NCI-H1930 (cell line): ENCODE measurements at regions not wholly inside any gene's neighbourhood (a gene's known extent, or its start where the extent isn't known, plus 50 kb on each side); places are given as distances from the start of the nearest gene placed in this dataset.
"Not testable (repeated sequence)": the region's sequence is repeated elsewhere in the genome, so short reads cannot be mapped to it uniquely, and the experiment has no call there.

Experiments
- DNase-seq, 2 experiments: peaks; one replicate each; lab custom pipeline; 2025; lab: John Stamatoyannopoulos, UW

DNA sequence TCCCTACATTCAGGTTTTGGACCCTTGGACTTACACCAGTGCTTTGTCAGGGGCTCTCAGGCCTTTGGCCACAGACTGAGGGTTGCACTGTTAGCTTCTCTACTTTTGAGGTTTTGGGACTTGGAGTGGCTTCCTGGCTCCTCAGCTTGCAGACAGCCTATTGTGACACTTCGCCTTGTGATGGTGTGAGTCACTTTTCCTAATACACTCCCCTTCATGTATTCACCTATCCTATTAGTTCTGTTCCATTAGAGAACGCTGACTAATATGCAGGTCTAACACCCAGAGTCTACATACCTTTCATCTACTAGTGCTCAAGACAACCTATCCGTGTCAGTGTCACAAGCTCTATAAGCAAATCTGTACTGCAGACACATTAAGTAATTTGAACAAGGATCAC, 605.3 kb downstream of the KCNT2 start:
- no peak for DNase-seq

GRCh38 chr1:196002296-196002695, 605.9 kb downstream of the KCNT2 start:
- DNase-seq: not testable (repeated sequence)

DNA sequence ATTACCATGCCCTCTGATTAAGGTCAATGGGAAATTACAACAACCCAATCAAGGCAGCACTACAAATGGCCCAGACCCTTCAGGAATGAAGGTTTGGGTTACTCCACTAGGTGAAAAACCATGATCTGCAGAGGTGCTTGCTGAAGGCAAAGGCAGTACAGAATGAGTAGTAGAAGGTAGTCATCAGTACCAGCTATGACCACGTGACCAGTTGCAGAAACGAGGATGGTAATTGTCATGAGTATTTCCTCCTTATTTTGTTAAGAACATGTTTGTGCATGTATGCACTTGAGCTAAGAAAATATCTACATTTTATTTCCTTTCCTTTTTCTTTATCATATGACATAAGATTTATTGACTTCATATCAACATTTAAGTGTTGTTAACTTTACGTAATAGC, 607.1 kb downstream of the KCNT2 start:
- DNase-seq: no peak

DNA sequence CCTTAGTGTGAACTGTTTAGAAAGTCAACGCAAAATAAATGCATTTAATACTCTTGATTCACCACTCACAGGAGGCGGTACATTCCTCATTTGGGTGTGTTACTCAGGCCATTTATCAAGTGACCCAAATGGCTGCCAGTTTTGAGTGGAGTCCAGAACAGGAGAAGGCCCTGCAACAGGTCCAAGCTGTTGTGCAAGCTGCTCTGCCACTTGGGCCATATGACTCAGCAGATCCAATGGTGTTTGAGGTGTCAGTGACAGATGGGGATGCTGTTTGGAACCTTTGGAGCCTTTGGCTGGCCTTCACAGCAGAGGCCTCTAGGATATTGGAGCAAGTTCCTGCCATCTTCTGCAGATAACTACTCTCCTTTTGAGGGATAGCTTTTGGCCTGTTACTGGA, 609.2 kb downstream of the KCNT2 start:
- DNase-seq: no peak

DNA sequence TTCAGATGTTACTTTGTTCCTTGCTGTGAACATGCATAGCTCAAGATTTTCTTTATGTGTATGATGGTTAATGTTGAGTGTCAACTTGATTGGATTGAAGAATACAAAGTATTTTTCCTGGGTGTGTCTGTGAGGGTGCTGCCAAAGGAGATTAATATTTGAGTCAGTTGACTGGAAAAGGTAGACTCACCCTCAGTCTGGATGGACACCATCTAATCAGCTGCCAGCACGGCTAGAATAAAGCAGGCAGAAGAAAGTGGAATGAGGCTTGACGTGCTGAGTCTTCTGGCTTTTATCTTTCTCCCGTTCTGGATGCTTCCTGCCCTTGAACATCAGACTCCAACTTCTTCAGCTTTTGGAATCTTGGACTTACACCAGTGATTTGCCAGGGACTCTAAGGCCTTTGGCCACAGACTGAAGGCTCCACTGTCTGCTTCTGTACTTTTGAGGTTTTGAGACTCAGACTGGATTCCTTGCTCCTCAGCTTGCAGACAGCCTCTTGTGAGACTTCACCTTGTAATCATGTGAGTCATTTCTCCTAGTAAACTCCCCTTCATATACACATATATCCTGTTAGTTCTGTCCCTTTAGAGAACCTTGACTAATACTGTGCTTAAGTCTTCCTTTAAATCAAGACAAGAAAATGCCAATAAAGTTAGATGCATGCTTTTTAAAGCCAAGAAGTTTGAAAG, 626.6 kb downstream of the KCNT2 start:
- no peak for DNase-seq

GRCh38 chr1:195979646-195980045, 628.6 kb downstream of the KCNT2 start:
- DNase-seq: no peak

DNA sequence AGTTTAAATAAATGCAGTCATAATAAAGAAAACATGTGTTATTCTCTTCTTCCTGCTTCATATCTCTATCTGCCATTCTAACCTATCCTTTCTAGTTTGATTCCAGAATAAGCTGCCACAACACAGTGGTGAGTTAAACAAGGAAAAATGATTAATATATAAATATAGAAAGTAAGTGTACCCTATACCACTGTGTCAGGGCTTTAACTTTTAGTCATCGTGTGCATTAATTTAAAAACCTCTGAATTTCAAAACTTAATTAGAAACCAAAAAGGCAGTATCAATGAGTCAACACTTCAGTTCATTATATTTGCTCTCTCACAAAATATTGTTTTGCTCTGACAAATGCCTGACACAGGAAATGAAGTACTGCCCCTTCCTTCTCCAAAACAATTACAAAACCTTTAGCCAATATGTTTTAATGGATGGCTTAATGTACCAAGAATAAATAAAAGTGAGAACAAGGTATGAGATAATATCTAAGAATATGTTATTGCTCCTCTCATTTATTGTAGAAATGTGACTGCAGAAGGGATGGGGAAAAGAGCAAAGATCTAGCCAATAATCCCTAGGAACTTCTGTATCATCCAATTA, 634.8 kb downstream of the KCNT2 start:
- DNase-seq: no peak

DNA sequence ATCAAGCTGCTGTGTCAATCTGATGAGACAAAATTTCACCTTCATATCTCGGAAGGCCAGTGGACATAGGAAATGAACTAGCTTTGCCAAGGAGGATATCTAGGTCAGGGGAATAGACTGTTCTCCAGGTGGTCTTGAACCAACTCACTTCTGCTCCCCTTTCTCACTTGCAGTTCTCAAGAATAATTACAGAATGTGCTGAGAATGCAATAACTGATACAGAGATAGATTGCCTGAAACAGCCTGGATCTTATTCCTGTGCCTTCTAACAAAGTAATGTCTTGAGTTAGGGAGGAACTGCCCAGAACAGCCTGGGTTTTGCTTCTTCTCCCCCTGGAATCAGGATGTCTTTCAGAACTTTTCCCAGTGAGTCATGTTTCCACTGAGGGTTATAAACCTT, 636.7 kb downstream of the KCNT2 start:
- no peak for DNase-seq

DNA sequence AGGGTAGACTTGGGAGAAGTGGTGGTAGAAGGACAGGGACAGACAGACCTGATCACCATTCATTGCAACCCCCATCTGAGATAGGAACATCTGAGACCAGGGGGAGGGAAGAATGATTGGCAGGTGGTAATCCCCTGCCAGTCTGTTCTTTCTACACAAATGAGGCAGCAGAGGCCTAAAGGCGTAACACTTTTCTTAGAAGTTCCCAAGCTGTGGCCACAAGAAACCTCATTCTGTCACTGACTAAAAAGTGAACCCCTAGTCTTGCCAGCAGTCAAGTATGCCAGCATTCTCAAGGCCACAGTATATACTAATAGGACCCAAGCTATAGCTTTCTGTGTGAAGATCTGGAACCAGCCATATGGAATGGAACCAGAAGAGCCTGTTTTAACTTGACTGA, 638.0 kb downstream of the KCNT2 start:
- no peak for DNase-seq

GRCh38 chr1:195965475-195965874, 642.8 kb downstream of the KCNT2 start:
- no peak for DNase-seq

- no peak for DNase-seq
Measured at GRCh38 chr1:195965036-195965435, 643.2 kb downstream of the KCNT2 start.

- DNase-seq: no peak
Measured at GRCh38 chr1:195964516-195964915, 643.7 kb downstream of the KCNT2 start.

DNA sequence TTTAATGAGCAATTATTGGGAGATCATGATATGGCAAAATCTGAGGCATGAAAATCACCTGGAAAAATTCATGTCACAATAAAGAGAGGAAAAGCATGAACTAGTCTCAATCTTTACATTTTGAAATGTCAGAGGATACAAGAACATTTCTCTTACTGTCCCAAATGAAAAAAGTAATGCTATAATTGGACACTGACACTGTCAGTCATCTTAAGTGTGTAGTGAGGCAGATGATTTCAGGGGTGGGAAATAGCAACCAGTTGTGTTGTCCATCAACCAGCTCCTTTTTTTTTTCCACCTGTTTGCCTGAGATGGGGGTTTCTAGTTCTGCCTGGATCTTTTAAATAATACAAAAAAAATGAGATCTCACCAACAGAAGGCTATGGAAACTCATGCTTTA, 646.2 kb downstream of the KCNT2 start:
- DNase-seq: no peak

DNA sequence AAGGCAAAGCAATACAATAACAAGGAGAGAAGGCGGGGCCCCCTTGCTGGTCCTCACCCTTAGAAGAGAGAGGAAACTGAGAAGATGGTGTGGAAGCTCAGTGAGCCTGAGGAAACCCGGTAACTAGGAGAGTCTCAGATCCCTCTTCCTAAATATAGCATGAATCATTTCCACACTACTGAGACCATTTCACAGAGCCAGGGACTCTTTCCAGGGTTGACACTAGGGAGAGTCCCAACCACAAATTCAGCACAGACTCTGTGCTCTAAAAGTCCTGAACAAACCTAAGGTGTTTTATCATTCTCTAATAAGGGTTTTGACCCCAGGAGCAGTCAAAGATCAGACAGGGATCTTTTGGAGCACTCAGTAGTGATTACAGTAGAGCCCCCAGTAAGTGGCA, 647.7 kb downstream of the KCNT2 start:
- DNase-seq: no peak

GRCh38 chr1:195958131-195958530, 650.1 kb downstream of the KCNT2 start:
- no peak for DNase-seq

DNA sequence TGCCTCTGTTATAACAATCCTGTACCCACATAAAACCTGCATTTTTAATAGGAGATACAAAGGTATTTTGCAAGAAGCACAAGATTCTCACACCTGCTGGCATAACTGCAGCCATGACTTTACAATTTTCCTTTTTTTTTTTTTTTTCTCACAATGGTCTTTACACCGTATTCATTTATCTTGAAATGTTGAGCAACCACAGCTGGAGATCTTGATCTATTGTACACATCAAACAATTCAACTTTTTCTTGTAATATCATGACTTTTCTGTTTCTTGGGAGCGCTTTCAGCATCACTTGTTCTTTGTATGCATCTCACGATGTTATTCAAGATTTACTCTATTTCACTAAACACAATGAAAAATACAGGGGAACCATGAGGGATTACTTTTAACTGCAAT, 651.4 kb downstream of the KCNT2 start:
- no peak for DNase-seq

DNA sequence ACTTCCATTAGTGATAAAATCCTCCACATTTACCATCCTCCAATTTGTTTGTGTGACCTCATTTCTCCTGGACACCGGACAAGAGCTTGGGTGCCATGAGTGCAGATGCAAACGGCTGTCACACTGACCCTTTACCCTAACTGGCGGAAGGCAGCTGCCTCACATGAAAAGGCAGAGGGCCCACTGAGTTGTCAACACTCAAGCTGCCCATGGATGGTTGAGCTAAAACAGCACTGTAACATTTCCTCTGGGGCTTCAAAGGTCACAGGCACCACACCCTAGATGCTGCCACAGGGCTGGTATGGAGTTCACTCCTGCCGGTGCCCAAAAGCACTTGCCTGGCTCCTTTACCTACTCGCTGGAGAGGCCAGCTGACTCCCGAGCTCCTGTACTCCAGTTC, 653.4 kb downstream of the KCNT2 start:
- no peak for DNase-seq

DNA sequence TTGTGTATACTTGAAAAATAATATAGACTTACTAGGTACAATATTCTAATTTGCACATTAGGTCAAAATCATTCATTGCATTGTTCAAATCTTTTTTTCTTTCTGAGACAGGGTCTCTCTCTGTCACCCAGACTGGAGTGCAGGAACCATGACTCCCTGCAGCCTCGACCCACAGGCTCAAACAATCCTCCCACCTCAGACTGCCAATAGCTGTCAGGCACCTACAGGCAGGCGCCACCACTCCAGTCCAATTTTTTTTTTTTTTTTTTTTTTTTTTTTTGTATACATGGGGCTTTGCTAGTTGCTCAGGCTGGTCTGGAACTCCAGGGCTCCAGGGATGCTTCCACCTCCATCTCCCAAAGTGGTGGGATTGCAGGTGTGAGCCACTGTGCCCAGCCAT, 656.9 kb downstream of the KCNT2 start:
- DNase-seq: no peak

- no peak for DNase-seq
Measured at GRCh38 chr1:195948123-195948895, 659.9 kb downstream of the KCNT2 start.

- no peak for DNase-seq
Measured at GRCh38 chr1:195946500-195946899, 661.7 kb downstream of the KCNT2 start.

GRCh38 chr1:195941795-195942194, 666.4 kb downstream of the KCNT2 start:
- DNase-seq: no peak

DNA sequence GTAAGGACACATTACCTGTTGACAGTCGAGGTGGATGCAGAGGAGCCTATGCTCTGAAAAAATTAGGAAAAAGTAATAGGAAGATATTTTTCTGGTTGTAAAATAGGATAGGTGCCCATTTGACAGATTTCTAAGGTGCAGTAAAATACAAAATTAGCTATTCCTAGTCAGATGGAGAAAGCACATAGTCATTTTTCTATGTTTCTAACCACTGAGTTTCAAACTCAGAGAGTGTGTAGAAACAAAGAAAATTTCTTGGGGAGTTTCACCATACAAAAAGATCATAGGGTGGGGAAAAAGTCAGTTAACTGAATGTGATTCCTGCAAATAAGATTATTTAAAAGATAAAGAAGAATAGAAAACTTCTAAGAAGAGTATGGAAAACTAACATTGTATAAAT, 666.9 kb downstream of the KCNT2 start:
- DNase-seq: no peak

- DNase-seq: peak in 1 of 2 experiments; percentile 41
Measured at GRCh38 chr1:195939844-195940243, 668.4 kb downstream of the KCNT2 start.
